ENCODE measurements at regions not wholly inside any gene's neighbourhood (a gene's known extent, or its start where the extent isn't known, plus 50 kb on each side); places are given as distances from the start of the nearest gene placed in this dataset.

DNA sequence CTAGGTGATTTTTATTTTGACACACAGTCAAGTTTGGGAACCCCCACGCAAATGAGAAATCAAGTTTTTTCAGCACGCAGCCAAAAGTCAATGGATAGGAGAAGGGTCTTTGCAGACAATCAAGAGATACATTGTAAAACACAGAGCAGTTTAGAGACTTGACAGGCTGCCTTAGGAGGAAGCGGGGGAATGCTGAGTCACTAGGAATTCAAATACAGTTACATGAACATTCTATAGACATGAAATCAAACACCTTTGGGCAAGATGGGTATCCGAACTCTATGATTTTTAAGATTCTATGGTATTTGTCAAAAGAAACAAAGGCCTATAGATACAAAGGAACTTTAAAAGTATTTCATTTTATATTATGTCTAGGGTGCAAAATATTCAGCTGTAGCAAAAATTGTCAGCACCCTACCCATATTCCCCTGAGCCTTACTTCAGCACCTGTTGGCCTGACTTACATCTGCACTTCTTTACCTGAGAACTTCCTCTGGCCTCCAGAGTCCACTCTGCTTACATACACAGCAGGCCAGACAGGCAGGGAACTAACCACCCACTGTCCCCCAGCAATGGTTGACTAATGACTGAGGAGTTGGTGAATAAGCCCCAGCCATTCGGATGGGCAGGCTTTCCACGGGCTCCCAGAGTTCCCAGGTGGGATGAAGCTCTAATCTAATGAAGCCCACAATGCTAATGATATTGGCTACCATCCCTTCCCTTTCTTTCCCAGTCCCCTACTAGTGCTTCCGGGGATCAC is 289.3 kb upstream of the RORA start:
- H3K27ac ChIP-seq, result no peak overlapping the region
- ATAC-seq (no peak), DNase-seq (no peak)
- no peaks in the 10 kb centered on the region for H3K36me3 ChIP-seq (replicated peaks in 1 of 2; ENCODE audit: insufficient read depth in 1 of 2, low read depth in 2 of 2)
- no peaks in the 10 kb centered on the region for H3K27me3 ChIP-seq
- no peak for TF ChIP-seq POLR2A (IDR thresholded peaks at IDR 0.05)
- TF ChIP-seq, protein P1, sequence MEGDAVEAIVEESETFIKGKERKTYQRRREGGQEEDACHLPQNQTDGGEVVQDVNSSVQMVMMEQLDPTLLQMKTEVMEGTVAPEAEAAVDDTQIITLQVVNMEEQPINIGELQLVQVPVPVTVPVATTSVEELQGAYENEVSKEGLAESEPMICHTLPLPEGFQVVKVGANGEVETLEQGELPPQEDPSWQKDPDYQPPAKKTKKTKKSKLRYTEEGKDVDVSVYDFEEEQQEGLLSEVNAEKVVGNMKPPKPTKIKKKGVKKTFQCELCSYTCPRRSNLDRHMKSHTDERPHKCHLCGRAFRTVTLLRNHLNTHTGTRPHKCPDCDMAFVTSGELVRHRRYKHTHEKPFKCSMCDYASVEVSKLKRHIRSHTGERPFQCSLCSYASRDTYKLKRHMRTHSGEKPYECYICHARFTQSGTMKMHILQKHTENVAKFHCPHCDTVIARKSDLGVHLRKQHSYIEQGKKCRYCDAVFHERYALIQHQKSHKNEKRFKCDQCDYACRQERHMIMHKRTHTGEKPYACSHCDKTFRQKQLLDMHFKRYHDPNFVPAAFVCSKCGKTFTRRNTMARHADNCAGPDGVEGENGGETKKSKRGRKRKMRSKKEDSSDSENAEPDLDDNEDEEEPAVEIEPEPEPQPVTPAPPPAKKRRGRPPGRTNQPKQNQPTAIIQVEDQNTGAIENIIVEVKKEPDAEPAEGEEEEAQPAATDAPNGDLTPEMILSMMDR (IDR thresholded peaks at IDR 0.05), result no peak
- H3K9me3 ChIP-seq, result no peaks in the 10 kb centered on the region
- intact Hi-C loops (cut with DNase I), result no loop called here
- no peak overlapping the region for H3K4me3 ChIP-seq
- WGBS, 2 donors, result 83 to 88% methylated on average over 7 of the region's 7 CpGs
- H3K4me1 ChIP-seq, result no peaks in the 10 kb centered on the region

GRCh38 chr15:61517776-61518175 is 288.7 kb upstream of the RORA start:
- intact Hi-C loops (cut with DNase I), result no loop called here
- no peak for ATAC-seq

GRCh38 chr15:61517335-61517734 is 288.2 kb upstream of the RORA start:
- TF ChIP-seq POLR2A (IDR thresholded peaks at IDR 0.05), result no peak
- TF ChIP-seq, protein P1 (IDR thresholded peaks at IDR 0.05), result no peak
- H3K9me3 ChIP-seq, result no peaks in the 10 kb centered on the region
- DNase-seq (no peak), ATAC-seq (no peak)
- H3K36me3 ChIP-seq (replicated peaks in 1 of 2; ENCODE audit: insufficient read depth in 1 of 2, low read depth in 2 of 2), result no peaks in the 10 kb centered on the region
- intact Hi-C loops (cut with DNase I), result no loop called here
- H3K4me1 ChIP-seq, result no peaks in the 10 kb centered on the region
- no peaks in the 10 kb centered on the region for H3K27me3 ChIP-seq
- H3K4me3 ChIP-seq, result no peak overlapping the region
- no peak overlapping the region for H3K27ac ChIP-seq

More at GRCh38 chr15:61517776-61518175, 288.7 kb upstream of the RORA start:
- no peaks in the 10 kb centered on the region for H3K4me1 ChIP-seq
- H3K4me3 ChIP-seq, result no peak overlapping the region
- H3K36me3 ChIP-seq (replicated peaks in 1 of 2; ENCODE audit: insufficient read depth in 1 of 2, low read depth in 2 of 2), result no peaks in the 10 kb centered on the region
- no peaks in the 10 kb centered on the region for H3K27me3 ChIP-seq
- TF ChIP-seq, protein P1 (IDR thresholded peaks at IDR 0.05), result no peak
- no peak for TF ChIP-seq POLR2A (IDR thresholded peaks at IDR 0.05)
- no peak for DNase-seq
- 91 to 96% methylated on average over 3 of the region's 3 CpGs for WGBS, 2 donors
- no peaks in the 10 kb centered on the region for H3K9me3 ChIP-seq
- no peak overlapping the region for H3K27ac ChIP-seq

DNA sequence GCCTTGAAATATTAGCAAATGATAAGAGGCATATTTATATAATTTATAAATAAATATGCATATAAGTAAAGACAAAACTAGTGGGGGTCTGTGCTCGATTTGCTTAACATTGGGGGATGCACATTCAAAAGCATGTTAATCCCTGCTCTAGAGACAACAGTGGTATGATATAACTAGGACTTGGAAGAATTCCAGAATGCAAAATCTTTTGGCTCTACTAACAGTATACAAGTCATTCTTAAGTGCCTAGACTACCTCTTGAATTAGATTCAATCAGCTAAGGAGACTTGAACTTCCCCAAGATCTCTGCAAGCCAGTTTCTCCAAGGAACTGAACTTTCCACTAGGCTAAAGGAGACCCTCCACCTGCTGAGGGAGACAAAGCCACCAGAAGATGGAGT is 282.7 kb upstream of the RORA start:
- no peaks in the 10 kb centered on the region for H3K4me1 ChIP-seq
- no peak overlapping the region for H3K27ac ChIP-seq
- H3K36me3 ChIP-seq (replicated peaks in 1 of 2; ENCODE audit: insufficient read depth in 1 of 2, low read depth in 2 of 2), result no peaks in the 10 kb centered on the region
- no peak overlapping the region for H3K4me3 ChIP-seq
- H3K27me3 ChIP-seq, result no peaks in the 10 kb centered on the region
- 57 to 61% methylated on average over 1 of the region's 1 CpG for WGBS, 2 donors
- ATAC-seq, result no peak
- intact Hi-C loops (cut with DNase I), result no loop called here
- H3K9me3 ChIP-seq, result no peaks in the 10 kb centered on the region
- DNase-seq, result no peak
- TF ChIP-seq, protein P1 (IDR thresholded peaks at IDR 0.05), result no peak
- no peak for TF ChIP-seq POLR2A (IDR thresholded peaks at IDR 0.05)

DNA sequence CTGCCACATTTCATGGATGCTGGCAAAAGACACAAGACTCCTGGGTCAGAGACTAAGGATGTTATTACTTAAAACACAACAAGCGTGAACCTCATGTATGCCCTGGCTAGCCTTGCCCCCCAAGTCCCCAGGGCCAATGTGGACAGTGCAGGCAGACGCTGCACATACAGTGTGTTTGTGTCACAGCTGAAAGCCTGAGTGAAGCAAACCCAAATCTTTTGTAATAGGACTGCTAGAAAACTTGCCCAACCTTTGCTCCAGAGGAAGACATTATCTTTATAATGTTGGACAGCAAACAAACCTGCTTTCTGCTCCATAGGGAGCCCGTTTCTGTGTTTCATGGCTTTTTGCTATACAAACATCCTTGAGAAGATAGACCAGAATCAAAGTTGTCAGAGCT is 282.0 kb upstream of the RORA start:
- H3K27ac ChIP-seq, result no peak overlapping the region
- TF ChIP-seq, protein P1 (IDR thresholded peaks at IDR 0.05), result no peak
- no peak for TF ChIP-seq POLR2A (IDR thresholded peaks at IDR 0.05)
- intact Hi-C loops (cut with DNase I), result no loop called here
- no peaks in the 10 kb centered on the region for H3K36me3 ChIP-seq (replicated peaks in 1 of 2; ENCODE audit: insufficient read depth in 1 of 2, low read depth in 2 of 2)
- no peak for ATAC-seq
- 51 to 63% methylated on average over 3 of the region's 3 CpGs for WGBS, 2 donors
- no peak for DNase-seq
- H3K4me3 ChIP-seq, result no peak overlapping the region
- no peaks in the 10 kb centered on the region for H3K9me3 ChIP-seq
- no peaks in the 10 kb centered on the region for H3K4me1 ChIP-seq
- no peaks in the 10 kb centered on the region for H3K27me3 ChIP-seq

Measured in body of pancreas (tissue), 4 donors.